ENCODE measurements at regions not wholly inside any gene's neighbourhood (a gene's known extent, or its start where the extent isn't known, plus 50 kb on each side); places are given as distances from the start of the nearest gene placed in this dataset.

- TF ChIP-seq, protein P1, sequence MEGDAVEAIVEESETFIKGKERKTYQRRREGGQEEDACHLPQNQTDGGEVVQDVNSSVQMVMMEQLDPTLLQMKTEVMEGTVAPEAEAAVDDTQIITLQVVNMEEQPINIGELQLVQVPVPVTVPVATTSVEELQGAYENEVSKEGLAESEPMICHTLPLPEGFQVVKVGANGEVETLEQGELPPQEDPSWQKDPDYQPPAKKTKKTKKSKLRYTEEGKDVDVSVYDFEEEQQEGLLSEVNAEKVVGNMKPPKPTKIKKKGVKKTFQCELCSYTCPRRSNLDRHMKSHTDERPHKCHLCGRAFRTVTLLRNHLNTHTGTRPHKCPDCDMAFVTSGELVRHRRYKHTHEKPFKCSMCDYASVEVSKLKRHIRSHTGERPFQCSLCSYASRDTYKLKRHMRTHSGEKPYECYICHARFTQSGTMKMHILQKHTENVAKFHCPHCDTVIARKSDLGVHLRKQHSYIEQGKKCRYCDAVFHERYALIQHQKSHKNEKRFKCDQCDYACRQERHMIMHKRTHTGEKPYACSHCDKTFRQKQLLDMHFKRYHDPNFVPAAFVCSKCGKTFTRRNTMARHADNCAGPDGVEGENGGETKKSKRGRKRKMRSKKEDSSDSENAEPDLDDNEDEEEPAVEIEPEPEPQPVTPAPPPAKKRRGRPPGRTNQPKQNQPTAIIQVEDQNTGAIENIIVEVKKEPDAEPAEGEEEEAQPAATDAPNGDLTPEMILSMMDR (conservative IDR thresholded peaks at IDR 0.05; ENCODE audit: low read length), result no peak
- no peak for TF ChIP-seq EZH2phosphoT487 (IDR thresholded peaks at IDR 0.05; ENCODE audit: borderline replicate concordance, low read depth, low read length)
These were observed 121.2 kb upstream of the RANBP3L start for GRCh38 chr5:36422952-36423351.
